ENCODE measurements at regions not wholly inside any gene's neighbourhood (a gene's known extent, or its start where the extent isn't known, plus 50 kb on each side); places are given as distances from the start of the nearest gene placed in this dataset.

- TF ChIP-seq CTCF (conservative IDR thresholded peaks at IDR 0.05; ENCODE audit: low read depth, low read length) (no peak), CEBPB (IDR thresholded peaks at IDR 0.05; ENCODE audit: low read depth, low read length) (no peak), POLR2A (IDR thresholded peaks at IDR 0.05; ENCODE audit: low read depth, low read length) (no peak), NFE2L2 (IDR thresholded peaks at IDR 0.05; ENCODE audit: low read depth, low read length) (no peak), USF2 (IDR thresholded peaks at IDR 0.05; ENCODE audit: low read depth, low read length) (no peak), ELK1 (IDR thresholded peaks at IDR 0.05; ENCODE audit: borderline replicate concordance, low read depth, low read length) (no peak)
These were observed 151.3 kb upstream of the JADE1 start for GRCh38 chr4:128658214-128658631.

Data from IMR-90 (cell line).